ENCODE measurements at regions not wholly inside any gene's neighbourhood (a gene's known extent, or its start where the extent isn't known, plus 50 kb on each side); places are given as distances from the start of the nearest gene placed in this dataset.

- Histone ChIP-seq H3K9ac (ENCODE audit: low read length) (no peak overlapping the region), H3K9me3 (replicated peaks; ENCODE audit: insufficient read depth, low read length) (no peaks in the 10 kb centered on the region), H3K27me3 (replicated peaks; ENCODE audit: insufficient read depth, low read length) (no peaks in the 10 kb centered on the region), H3K79me2 (ENCODE audit: low read length) (no peaks in the 10 kb centered on the region), H3K4me1 (ENCODE audit: low read length) (no peaks in the 10 kb centered on the region), H3K4me3 (ENCODE audit: low read length) (no peak overlapping the region), H3K9me2 (replicated peaks; ENCODE audit: insufficient read depth, low read length) (no peaks in the 10 kb centered on the region), H3K27ac (ENCODE audit: low read length) (no peak overlapping the region), H3K4me2 (ENCODE audit: low read depth, low read length) (no peak overlapping the region), H4K20me1 (ENCODE audit: insufficient read depth, low read length) (no peaks in the 10 kb centered on the region), H2AFZ (ENCODE audit: low read length) (no peak overlapping the region), H3F3A (ENCODE audit: insufficient read depth, low read length) (no peaks in the 10 kb centered on the region), H3K36me3 (replicated peaks; ENCODE audit: insufficient read depth, low read length) (no peaks in the 10 kb centered on the region)
- DNase-seq: no peak
- no peak for TF ChIP-seq EZH2 (optimal IDR thresholded peaks at IDR 0.05; ENCODE audit: low read depth, low read length)
Observed at GRCh38 chr1:221815660-221816059, 73.8 kb upstream of the DUSP10 start.

GRCh38 chr1:221813887-221814286 lies 72.0 kb upstream of the DUSP10 start:
- DNase-seq: no peak
- H3K9me3 ChIP-seq (replicated peaks; ENCODE audit: insufficient read depth, low read length): no peaks in the 10 kb centered on the region
- no peaks in the 10 kb centered on the region for H3K36me3 ChIP-seq (replicated peaks; ENCODE audit: insufficient read depth, low read length)
- no peaks in the 10 kb centered on the region for H3K27me3 ChIP-seq (replicated peaks; ENCODE audit: insufficient read depth, low read length)
- H4K20me1 ChIP-seq (ENCODE audit: insufficient read depth, low read length): no peaks in the 10 kb centered on the region
- H3K4me1 ChIP-seq (ENCODE audit: low read length): peaks cover 9% of the 10 kb centered on the region
- H3K4me2 ChIP-seq (ENCODE audit: low read depth, low read length): no peak overlapping the region
- H3K27ac ChIP-seq (ENCODE audit: low read length): no peak overlapping the region
- no peak overlapping the region for H2AFZ ChIP-seq (ENCODE audit: low read length)
- no peaks in the 10 kb centered on the region for H3K9me2 ChIP-seq (replicated peaks; ENCODE audit: insufficient read depth, low read length)
- no peaks in the 10 kb centered on the region for H3F3A ChIP-seq (ENCODE audit: insufficient read depth, low read length)
- TF ChIP-seq CTCF (IDR thresholded peaks at IDR 0.05; ENCODE audit: low read length) (no peak), EZH2 (optimal IDR thresholded peaks at IDR 0.05; ENCODE audit: low read depth, low read length) (no peak), EZH2phosphoT487 (IDR thresholded peaks at IDR 0.05; ENCODE audit: low read length) (no peak)
- no peak overlapping the region for H3K4me3 ChIP-seq (ENCODE audit: low read length)
- H3K9ac ChIP-seq (ENCODE audit: low read length): no peak overlapping the region
- no peaks in the 10 kb centered on the region for H3K79me2 ChIP-seq (ENCODE audit: low read length)

DNA sequence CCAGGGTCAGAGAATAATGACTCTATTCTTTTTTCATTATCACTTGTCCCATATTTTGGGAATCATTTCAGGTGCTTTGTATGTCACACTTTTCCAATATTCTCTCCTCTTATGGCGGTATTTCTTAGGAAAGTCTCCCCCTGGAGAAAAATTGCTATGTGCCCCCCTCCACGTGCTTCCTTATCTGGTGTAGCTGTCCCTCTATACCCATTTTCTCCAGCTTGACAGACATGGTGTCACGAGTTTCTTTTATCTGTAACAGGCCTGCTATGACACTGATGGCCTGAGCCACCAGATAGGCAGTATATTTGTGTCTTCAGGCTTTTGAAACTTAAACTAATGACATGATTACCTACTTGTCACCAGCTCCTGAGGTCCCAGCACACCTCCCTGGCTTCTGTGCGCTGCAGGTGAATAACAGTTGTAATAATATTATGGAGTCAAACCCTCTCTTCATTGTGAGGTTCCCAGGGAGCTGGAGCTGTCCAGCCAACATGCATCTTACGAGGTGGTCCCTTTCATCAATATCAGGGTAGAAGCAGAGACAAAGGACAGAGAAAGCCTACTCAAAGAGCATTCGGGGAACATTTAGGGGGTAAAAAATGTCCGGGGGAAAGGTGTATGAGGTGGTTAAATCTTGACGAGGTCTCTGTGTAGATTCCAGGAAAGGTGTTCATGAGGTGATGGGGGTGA lies 71.2 kb upstream of the DUSP10 start:
- Histone ChIP-seq H3K4me1 (ENCODE audit: low read length) (peaks cover 11% of the 10 kb centered on the region), H3K36me3 (replicated peaks; ENCODE audit: insufficient read depth, low read length) (no peaks in the 10 kb centered on the region), H3K4me3 (ENCODE audit: low read length) (no peak overlapping the region), H3K27me3 (replicated peaks; ENCODE audit: insufficient read depth, low read length) (no peaks in the 10 kb centered on the region), H3K4me2 (ENCODE audit: low read depth, low read length) (no peak overlapping the region), H4K20me1 (ENCODE audit: insufficient read depth, low read length) (no peaks in the 10 kb centered on the region), H3F3A (ENCODE audit: insufficient read depth, low read length) (no peaks in the 10 kb centered on the region), H3K9me2 (replicated peaks; ENCODE audit: insufficient read depth, low read length) (no peaks in the 10 kb centered on the region), H2AFZ (ENCODE audit: low read length) (no peak overlapping the region), H3K79me2 (ENCODE audit: low read length) (no peaks in the 10 kb centered on the region), H3K9ac (ENCODE audit: low read length) (no peak overlapping the region), H3K27ac (ENCODE audit: low read length) (no peak overlapping the region), H3K9me3 (replicated peaks; ENCODE audit: insufficient read depth, low read length) (no peaks in the 10 kb centered on the region)
- DNase-seq: no peak
- TF ChIP-seq EZH2phosphoT487 (IDR thresholded peaks at IDR 0.05; ENCODE audit: low read length): no peak
- TF ChIP-seq EZH2 (optimal IDR thresholded peaks at IDR 0.05; ENCODE audit: low read depth, low read length): no peak
- no peak for TF ChIP-seq CTCF (IDR thresholded peaks at IDR 0.05; ENCODE audit: low read length)

GRCh38 chr1:221812088-221812752 lies 70.3 kb upstream of the DUSP10 start:
- Histone ChIP-seq H3K36me3 (replicated peaks; ENCODE audit: insufficient read depth, low read length) (no peaks in the 10 kb centered on the region), H3F3A (ENCODE audit: insufficient read depth, low read length) (no peaks in the 10 kb centered on the region), H3K4me3 (ENCODE audit: low read length) (no peak overlapping the region), H3K27me3 (replicated peaks; ENCODE audit: insufficient read depth, low read length) (no peaks in the 10 kb centered on the region), H3K9ac (ENCODE audit: low read length) (no peak overlapping the region), H2AFZ (ENCODE audit: low read length) (no peak overlapping the region), H3K4me2 (ENCODE audit: low read depth, low read length) (no peak overlapping the region), H3K79me2 (ENCODE audit: low read length) (no peaks in the 10 kb centered on the region), H3K9me3 (replicated peaks; ENCODE audit: insufficient read depth, low read length) (no peaks in the 10 kb centered on the region), H4K20me1 (ENCODE audit: insufficient read depth, low read length) (no peaks in the 10 kb centered on the region), H3K9me2 (replicated peaks; ENCODE audit: insufficient read depth, low read length) (no peaks in the 10 kb centered on the region), H3K27ac (ENCODE audit: low read length) (no peak overlapping the region), H3K4me1 (ENCODE audit: low read length) (peaks cover 18% of the 10 kb centered on the region)
- TF ChIP-seq EZH2phosphoT487 (IDR thresholded peaks at IDR 0.05; ENCODE audit: low read length) (no peak), EZH2 (optimal IDR thresholded peaks at IDR 0.05; ENCODE audit: low read depth, low read length) (no peak), CTCF (IDR thresholded peaks at IDR 0.05; ENCODE audit: low read length) (no peak)
- DNase-seq: no peak
